ENCODE measurements at regions not wholly inside any gene's neighbourhood (a gene's known extent, or its start where the extent isn't known, plus 50 kb on each side); places are given as distances from the start of the nearest gene placed in this dataset.
"Not testable (repeated sequence)": the region's sequence is repeated elsewhere in the genome, so short reads cannot be mapped to it uniquely, and the experiment has no call there.

DNA sequence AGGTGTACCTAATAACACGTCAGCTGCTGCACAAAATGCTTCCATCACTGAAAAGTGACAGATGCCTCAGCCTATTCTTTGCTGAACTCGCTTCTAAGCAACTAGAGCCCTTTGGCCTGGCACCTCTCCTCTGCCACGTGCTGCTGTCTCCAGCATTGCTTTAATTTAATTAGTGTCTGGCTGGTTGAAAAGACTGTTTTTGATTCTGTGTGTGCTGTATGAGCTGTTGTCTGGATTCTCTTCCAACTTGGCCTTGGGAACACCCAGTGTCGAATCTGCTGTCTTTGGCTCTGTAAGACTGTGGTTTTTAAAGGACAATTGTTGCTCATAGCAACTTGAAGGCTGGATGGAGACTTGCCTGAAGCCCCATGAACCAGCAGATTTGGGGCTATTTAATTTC lies 109.5 kb downstream of the PSMG1 start:
- intact Hi-C loops (cut with micrococcal nuclease), result no loop called here
- H3K27me3 ChIP-seq (ENCODE audit: control insufficient read depth, insufficient read depth, low read length), result no peaks in the 10 kb centered on the region
- no peaks in the 10 kb centered on the region for H3K4me1 ChIP-seq (ENCODE audit: control insufficient read depth, insufficient read depth, low read length)
- DNase-seq (no peak), ATAC-seq (no peak)
- Mint-ChIP-seq H3K27ac (no peak overlapping the region), H3K9me3 (peaks cover 0 to 3% of the 10 kb centered on the region in 2 donors), H3K36me3 (no peaks in the 10 kb centered on the region), H3K4me3 (no peak overlapping the region), H3K27me3 (ENCODE audit: low read depth in 2 of 2) (peaks cover 11 to 13% of the 10 kb centered on the region in 2 donors), H3K4me1 (peaks cover 0 to 4% of the 10 kb centered on the region in 2 donors)
- H3K4me3 ChIP-seq (ENCODE audit: low read length), result no peak overlapping the region
- H3K9me3 ChIP-seq (ENCODE audit: control insufficient read depth, insufficient read depth, low read length), result no peaks in the 10 kb centered on the region
- TF ChIP-seq, protein P1, sequence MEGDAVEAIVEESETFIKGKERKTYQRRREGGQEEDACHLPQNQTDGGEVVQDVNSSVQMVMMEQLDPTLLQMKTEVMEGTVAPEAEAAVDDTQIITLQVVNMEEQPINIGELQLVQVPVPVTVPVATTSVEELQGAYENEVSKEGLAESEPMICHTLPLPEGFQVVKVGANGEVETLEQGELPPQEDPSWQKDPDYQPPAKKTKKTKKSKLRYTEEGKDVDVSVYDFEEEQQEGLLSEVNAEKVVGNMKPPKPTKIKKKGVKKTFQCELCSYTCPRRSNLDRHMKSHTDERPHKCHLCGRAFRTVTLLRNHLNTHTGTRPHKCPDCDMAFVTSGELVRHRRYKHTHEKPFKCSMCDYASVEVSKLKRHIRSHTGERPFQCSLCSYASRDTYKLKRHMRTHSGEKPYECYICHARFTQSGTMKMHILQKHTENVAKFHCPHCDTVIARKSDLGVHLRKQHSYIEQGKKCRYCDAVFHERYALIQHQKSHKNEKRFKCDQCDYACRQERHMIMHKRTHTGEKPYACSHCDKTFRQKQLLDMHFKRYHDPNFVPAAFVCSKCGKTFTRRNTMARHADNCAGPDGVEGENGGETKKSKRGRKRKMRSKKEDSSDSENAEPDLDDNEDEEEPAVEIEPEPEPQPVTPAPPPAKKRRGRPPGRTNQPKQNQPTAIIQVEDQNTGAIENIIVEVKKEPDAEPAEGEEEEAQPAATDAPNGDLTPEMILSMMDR (IDR thresholded peaks at IDR 0.05), result no peak
- 85% methylated on average over 4 of the region's 4 CpGs for WGBS (ENCODE audit: insufficient coverage)
- no peaks in the 10 kb centered on the region for H3K36me3 ChIP-seq (ENCODE audit: control insufficient read depth, insufficient read depth, low read length)
- H3K27ac ChIP-seq (ENCODE audit: low read length), result no peak overlapping the region

DNA sequence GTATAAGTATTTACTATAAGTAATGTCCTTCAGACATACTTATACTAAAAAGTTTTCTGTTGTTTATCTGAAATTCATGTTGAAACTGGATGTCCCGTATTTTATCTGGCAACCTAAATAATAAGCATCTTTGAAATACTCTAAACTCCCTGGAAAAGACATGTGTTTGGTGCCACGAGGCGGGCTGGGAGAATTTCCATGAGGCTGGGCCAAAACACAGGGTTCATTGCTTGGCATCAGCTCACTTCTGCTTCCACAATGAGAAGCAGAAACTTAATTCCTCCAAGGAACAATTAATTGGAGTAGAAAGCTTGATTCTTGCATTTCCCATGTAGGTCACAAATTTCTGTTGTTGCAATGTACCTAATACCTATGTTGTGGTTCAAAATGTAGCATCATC lies 110.2 kb downstream of the PSMG1 start:
- peaks cover 11 to 13% of the 10 kb centered on the region in 2 donors for H3K27me3 Mint-ChIP-seq (ENCODE audit: low read depth in 2 of 2)
- Histone ChIP-seq H3K27ac (ENCODE audit: low read length) (no peak overlapping the region), H3K36me3 (ENCODE audit: control insufficient read depth, insufficient read depth, low read length) (no peaks in the 10 kb centered on the region), H3K27me3 (ENCODE audit: control insufficient read depth, insufficient read depth, low read length) (no peaks in the 10 kb centered on the region), H3K4me3 (ENCODE audit: low read length) (no peak overlapping the region), H3K9me3 (ENCODE audit: control insufficient read depth, insufficient read depth, low read length) (no peaks in the 10 kb centered on the region), H3K4me1 (ENCODE audit: control insufficient read depth, insufficient read depth, low read length) (no peaks in the 10 kb centered on the region)
- no peaks in the 10 kb centered on the region for H3K36me3 Mint-ChIP-seq
- intact Hi-C loops (cut with micrococcal nuclease), result no loop called here
- WGBS (ENCODE audit: insufficient coverage), result 81% methylated on average over 3 of the region's 3 CpGs
- H3K4me3 Mint-ChIP-seq, result no peak overlapping the region
- ATAC-seq, result no peak
- TF ChIP-seq, protein P1 (IDR thresholded peaks at IDR 0.05), result no peak
- DNase-seq, result no peak
- H3K27ac Mint-ChIP-seq, result no peak overlapping the region
- peaks cover 0 to 4% of the 10 kb centered on the region in 2 donors for H3K4me1 Mint-ChIP-seq
- H3K9me3 Mint-ChIP-seq, result peaks cover 0 to 3% of the 10 kb centered on the region in 2 donors

DNA sequence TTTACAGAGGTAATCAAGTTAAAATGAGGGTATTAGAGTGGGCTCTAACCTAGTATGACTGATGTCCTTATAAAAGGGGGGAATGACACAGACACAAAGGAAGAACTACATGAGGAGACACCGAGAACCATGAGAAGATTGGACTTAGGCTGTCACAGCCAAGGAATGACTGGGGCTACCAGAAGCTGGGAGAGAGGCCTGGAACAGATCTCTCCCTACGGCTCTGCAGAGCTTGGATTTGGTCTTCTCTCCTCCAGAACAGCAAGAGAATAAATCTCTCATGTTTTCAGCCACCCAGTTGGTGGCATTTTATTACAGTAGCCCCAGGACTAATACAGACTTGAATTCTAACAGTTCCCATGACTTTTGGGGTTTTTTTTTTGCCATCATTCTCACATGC lies 110.8 kb downstream of the PSMG1 start:
- Histone ChIP-seq H3K27me3 (ENCODE audit: control insufficient read depth, insufficient read depth, low read length) (no peaks in the 10 kb centered on the region), H3K4me1 (ENCODE audit: control insufficient read depth, insufficient read depth, low read length) (no peaks in the 10 kb centered on the region), H3K9me3 (ENCODE audit: control insufficient read depth, insufficient read depth, low read length) (no peaks in the 10 kb centered on the region), H3K36me3 (ENCODE audit: control insufficient read depth, insufficient read depth, low read length) (no peaks in the 10 kb centered on the region), H3K27ac (ENCODE audit: low read length) (no peak overlapping the region), H3K4me3 (ENCODE audit: low read length) (no peak overlapping the region)
- WGBS (ENCODE audit: insufficient coverage), result 88% methylated on average over 2 of the region's 2 CpGs
- H3K9me3 Mint-ChIP-seq, result peaks cover 0 to 3% of the 10 kb centered on the region in 2 donors
- no peak for ATAC-seq
- no peak overlapping the region for H3K27ac Mint-ChIP-seq
- H3K27me3 Mint-ChIP-seq (ENCODE audit: low read depth in 2 of 2), result peaks cover 11 to 13% of the 10 kb centered on the region in 2 donors
- intact Hi-C loops (cut with micrococcal nuclease), result no loop called here
- TF ChIP-seq, protein P1 (IDR thresholded peaks at IDR 0.05), result no peak
- H3K4me3 Mint-ChIP-seq, result no peak overlapping the region
- peaks cover 0 to 4% of the 10 kb centered on the region in 2 donors for H3K4me1 Mint-ChIP-seq
- no peak for DNase-seq
- no peaks in the 10 kb centered on the region for H3K36me3 Mint-ChIP-seq

DNA sequence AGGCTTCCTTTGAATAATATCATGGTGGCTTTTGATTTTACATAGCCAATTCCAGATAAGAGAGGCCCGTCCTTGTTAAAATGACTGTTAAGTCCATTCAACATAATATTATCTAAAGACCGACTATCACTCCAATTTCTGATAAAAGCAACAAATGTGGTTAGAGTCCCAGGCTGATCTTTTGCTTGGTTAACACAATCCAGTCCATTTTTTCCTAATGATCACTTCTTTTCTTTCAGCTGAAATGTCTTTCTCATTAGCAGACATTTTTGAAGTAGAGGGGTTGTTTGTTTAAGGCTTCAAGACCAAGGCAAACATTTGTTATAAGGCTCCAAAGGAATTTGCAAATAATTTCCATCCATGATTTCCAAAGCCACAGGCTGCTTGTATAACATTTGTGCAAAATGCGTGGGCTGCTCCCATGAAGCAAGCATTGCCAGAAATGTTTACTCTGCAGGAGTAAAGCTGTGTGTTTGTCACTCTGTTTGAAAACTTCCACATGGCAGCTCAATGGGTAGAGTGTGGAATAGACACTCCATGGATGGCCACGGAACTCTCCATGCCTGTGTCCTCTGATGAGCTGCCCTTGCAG lies 111.5 kb downstream of the PSMG1 start:
- Histone ChIP-seq H3K9me3 (ENCODE audit: control insufficient read depth, insufficient read depth, low read length) (no peaks in the 10 kb centered on the region), H3K27me3 (ENCODE audit: control insufficient read depth, insufficient read depth, low read length) (no peaks in the 10 kb centered on the region), H3K4me3 (ENCODE audit: low read length) (no peak overlapping the region), H3K36me3 (ENCODE audit: control insufficient read depth, insufficient read depth, low read length) (no peaks in the 10 kb centered on the region), H3K27ac (ENCODE audit: low read length) (no peak overlapping the region), H3K4me1 (ENCODE audit: control insufficient read depth, insufficient read depth, low read length) (no peaks in the 10 kb centered on the region)
- no peak for DNase-seq
- Mint-ChIP-seq H3K27ac (no peak overlapping the region), H3K27me3 (ENCODE audit: low read depth in 2 of 2) (peaks cover 10 to 13% of the 10 kb centered on the region in 2 donors), H3K4me3 (no peak overlapping the region), H3K4me1 (peaks cover 0 to 4% of the 10 kb centered on the region in 2 donors), H3K9me3 (peaks cover 0 to 3% of the 10 kb centered on the region in 2 donors), H3K36me3 (no peaks in the 10 kb centered on the region)
- WGBS (ENCODE audit: insufficient coverage), result 71% methylated on average over 4 of the region's 4 CpGs
- intact Hi-C loops (cut with micrococcal nuclease), result no loop called here
- no peak for ATAC-seq
- TF ChIP-seq, protein P1 (IDR thresholded peaks at IDR 0.05), result no peak

DNA sequence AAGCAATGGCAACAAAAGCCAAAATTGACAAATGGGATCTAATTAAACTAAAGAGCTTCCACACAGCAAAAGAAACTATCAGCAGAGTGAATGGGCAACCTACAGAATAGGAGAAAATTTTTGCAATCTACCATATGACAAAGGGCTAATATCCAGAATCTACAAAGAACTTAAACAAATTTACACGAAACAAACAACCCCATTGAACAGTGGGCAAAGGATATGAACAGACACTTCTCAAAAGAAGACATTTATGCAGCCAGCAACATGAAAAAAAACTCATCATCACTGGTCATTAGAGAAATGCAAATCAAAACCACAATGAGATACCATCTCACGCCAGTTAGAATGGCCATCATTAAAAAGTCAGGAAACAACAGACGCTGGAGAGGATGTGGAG lies 113.4 kb downstream of the PSMG1 start:
- H3K4me3 Mint-ChIP-seq; H3K36me3 Mint-ChIP-seq; H3K4me1 ChIP-seq (ENCODE audit: control insufficient read depth, insufficient read depth, low read length); H3K27ac ChIP-seq (ENCODE audit: low read length); intact Hi-C loops (cut with micrococcal nuclease); H3K27me3 ChIP-seq (ENCODE audit: control insufficient read depth, insufficient read depth, low read length); H3K27ac Mint-ChIP-seq; H3K9me3 Mint-ChIP-seq; H3K9me3 ChIP-seq (ENCODE audit: control insufficient read depth, insufficient read depth, low read length); DNase-seq; ATAC-seq; H3K36me3 ChIP-seq (ENCODE audit: control insufficient read depth, insufficient read depth, low read length); H3K4me3 ChIP-seq (ENCODE audit: low read length); H3K4me1 Mint-ChIP-seq: not testable (repeated sequence)
- 86% methylated on average over 1 of the region's 3 CpGs for WGBS (ENCODE audit: insufficient coverage)
- H3K27me3 Mint-ChIP-seq (ENCODE audit: low read depth in 2 of 2), result peaks cover 6 to 11% of the 10 kb centered on the region in 2 donors
